GM12878 (cell line): ENCODE measurements at regions not wholly inside any gene's neighbourhood (a gene's known extent, or its start where the extent isn't known, plus 50 kb on each side); places are given as distances from the start of the nearest gene placed in this dataset.

Source experiments
- ATAC-seq: fragments of 200-7000 bp; cut with Tn5 transposase; 3 replicates; pipeline ENCODE4 v1.9.1; 2020; ENCODE audit warnings: mild to moderate bottlenecking, moderate library complexity
- BruUV-seq: library from RNA; stranded (reverse); fragments of 400-500 nt; replicated peaks from 2 replicates; lab custom pipeline; 2021; lab: Mats Ljungman, UMichigan
- CTCF ChIA-PET: fragments of 300-600 bp; sonication (Branson Sonifier 250); formaldehyde crosslinking; extraction: SDS; loops from one replicate; lab custom pipeline; 2021; ENCODE audit warnings: inconsistent platforms; lab: Yijun Ruan, JAX
- POLR2A ChIA-PET: fragments of 350-600 bp; formaldehyde crosslinking; extraction: SDS; loops from one replicate; lab custom pipeline; 2021; ENCODE audit warnings: inconsistent platforms; lab: Charles Lee
- RAD21 ChIA-PET: fragments of 300-600 bp; sonication (Branson Sonifier 250); formaldehyde crosslinking; loops from one replicate; lab custom pipeline; 2023; ENCODE audit warnings: antibody characterized with exemption; ENCODE audit not compliant: unreplicated experiment; lab: Charles Lee
- SMC1A ChIA-PET: fragments of 300-600 bp; sonication (Branson Sonifier 250); formaldehyde crosslinking; loops from one replicate; lab custom pipeline; 2023; ENCODE audit not compliant: unreplicated experiment, uncharacterized antibody; lab: Charles Lee
- DNase-seq: peaks from one replicate; pipeline ENCODE4 v3.0.0-alpha.2; 2011; ENCODE audit warnings: low read depth, low spot score
- FAIRE-seq: peaks from 3 replicates; lab custom pipeline; 2011; peaks lifted over from hg19 to GRCh38; lab: Jason Lieb, UNC
- H2AFZ ChIP-seq: 2 replicates; pipeline ENCODE4 v1.6.0; 2011; ENCODE audit warnings: low read depth, low read length, control low read depth; ENCODE audit not compliant: control insufficient read depth
- H3K27ac ChIP-seq: 2 replicates; pipeline ENCODE4 v1.5.1; 2011; ENCODE audit warnings: control low read depth; ENCODE audit not compliant: control insufficient read depth, insufficient read depth
- H3K27me3 ChIP-seq, 2 experiments: replicated peaks in 1 of 2; 2 replicates each; pipeline versions ENCODE4 v1.6.0 to v1.6.1; 2011; ENCODE audit warnings: low read length in 1 of 2; ENCODE audit not compliant: control insufficient read depth in 2 of 2, insufficient read depth in 2 of 2
- H3K36me3 ChIP-seq, 2 experiments: 2 replicates each; pipeline ENCODE4 v1.5.1; 2011; ENCODE audit warnings: low read length in 1 of 2; ENCODE audit not compliant: control insufficient read depth in 2 of 2, insufficient read depth in 2 of 2
- H3K4me1 ChIP-seq: 2 replicates; pipeline ENCODE4 v1.6.1; 2011; ENCODE audit warnings: mild to moderate bottlenecking, low read length, moderate library complexity, mixed read lengths; ENCODE audit not compliant: control insufficient read depth, insufficient read depth
- H3K4me2 ChIP-seq: 2 replicates; pipeline ENCODE4 v1.6.0; 2011; ENCODE audit warnings: control low read depth; ENCODE audit not compliant: control insufficient read depth, insufficient read depth
- H3K4me3 ChIP-seq: fragments of 200-600 bp; sonication (generic); 2 replicates; pipeline ENCODE4 v1.5.1; 2016
- H3K79me2 ChIP-seq: 2 replicates; pipeline ENCODE4 v1.6.0; 2011; ENCODE audit warnings: low read length; ENCODE audit not compliant: control insufficient read depth, insufficient read depth
- H3K9ac ChIP-seq: 2 replicates; pipeline ENCODE4 v1.8.0; 2011; ENCODE audit warnings: low read length, control low read depth, mixed read lengths; ENCODE audit not compliant: control insufficient read depth, insufficient read depth
- H3K9me3 ChIP-seq: replicated peaks from 3 replicates; pipeline ENCODE4 v1.5.1; 2011; ENCODE audit warnings: mild to moderate bottlenecking, low read length; ENCODE audit not compliant: control insufficient read depth, insufficient read depth
- H4K20me1 ChIP-seq: 2 replicates; pipeline ENCODE4 v1.6.0; 2011; ENCODE audit not compliant: control insufficient read depth, insufficient read depth
- CREB1 ChIP-seq: IDR thresholded peaks from 2 replicates; pipeline ENCODE4 v1.6.1; 2012; ENCODE audit warnings: low read depth, mild to moderate bottlenecking, inconsistent platforms
- STAT3 ChIP-seq: IDR thresholded peaks from 2 replicates; pipeline ENCODE4 v1.6.1; 2011; ENCODE audit warnings: low read depth, low read length, improper control_type of control experiment
- TARDBP ChIP-seq: IDR thresholded peaks from 2 replicates; pipeline ENCODE4 v1.6.1; 2016; ENCODE audit warnings: borderline replicate concordance
- WGBS: methylation state at CpG from one replicate; pipeline ENCODE4 v1.1.6; 2016; ENCODE audit warnings: low lambda C conversion rate; ENCODE audit not compliant: insufficient replicate concordance, insufficient coverage; ENCODE audit errors: missing lambda C conversion rate; 5-methylcytosine and 5-hydroxymethylcytosine counted together
- in situ Hi-C: fragments of 300-500 bp; cut with MboI; formaldehyde crosslinking; loops from 9 replicates; pipeline ENCODE4 v1.14.3; 2018; ENCODE audit warnings: mixed read lengths
- intact Hi-C: fragments of 100-400 bp; cut with micrococcal nuclease; formaldehyde crosslinking; loops from one replicate; pipeline ENCODE4 v1.14.2; 2022; ENCODE audit not compliant: unreplicated experiment
- TF ChIP-seq, protein P1 (sequence below): fragments of 450-650 bp; IDR thresholded peaks from 2 replicates; pipeline ENCODE4 v1.6.1; 2017; ENCODE audit warnings: low read depth, mild to moderate bottlenecking, moderate library complexity
- TF ChIP-seq, protein P2 (sequence below): fragments of 450-650 bp; IDR thresholded peaks from 2 replicates; pipeline ENCODE4 v1.6.1; 2017; ENCODE audit warnings: borderline replicate concordance
- TF ChIP-seq, protein P3 (sequence below): fragments of 450-650 bp; IDR thresholded peaks from 2 replicates; pipeline ENCODE4 v1.6.1; 2016; ENCODE audit warnings: mild to moderate bottlenecking
- TF ChIP-seq, protein P4 (sequence below): fragments of 450-650 bp; IDR thresholded peaks from 2 replicates; pipeline ENCODE4 v1.6.1; 2014; ENCODE audit warnings: mild to moderate bottlenecking
- TF ChIP-seq, protein P5 (sequence below): fragments of 150-350 bp; IDR thresholded peaks from 2 replicates; pipeline ENCODE4 v1.6.1; 2014; ENCODE audit warnings: mild to moderate bottlenecking, low read depth, low read length
- TF ChIP-seq, protein P6 (sequence below): IDR thresholded peaks from 2 replicates; pipeline ENCODE4 v1.6.1; 2011; ENCODE audit warnings: borderline replicate concordance, low read depth, mild to moderate bottlenecking, moderate library complexity, low read length; ENCODE audit not compliant: insufficient read depth, poor library complexity, severe bottlenecking

DNA sequence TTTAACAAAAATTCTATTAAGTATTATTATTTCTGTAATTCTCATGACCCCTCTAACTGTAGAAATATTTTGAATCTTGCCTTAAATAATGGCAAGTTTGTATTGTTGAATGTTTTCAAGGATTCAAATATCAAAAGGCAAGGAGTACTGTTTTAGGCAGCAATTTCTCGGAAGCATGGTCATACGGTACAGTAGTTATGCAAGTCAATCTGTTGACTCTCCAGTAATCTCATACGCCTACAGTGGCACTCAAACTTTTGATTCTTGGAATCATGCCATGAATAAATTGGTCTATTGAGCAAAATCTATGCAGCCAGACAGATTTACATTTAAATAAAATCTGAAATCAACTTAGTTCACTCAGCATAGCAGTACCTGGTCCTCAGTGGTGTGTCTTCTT is 139.6 kb upstream of the FAM47C start (continued):
- TF ChIP-seq, protein P1, sequence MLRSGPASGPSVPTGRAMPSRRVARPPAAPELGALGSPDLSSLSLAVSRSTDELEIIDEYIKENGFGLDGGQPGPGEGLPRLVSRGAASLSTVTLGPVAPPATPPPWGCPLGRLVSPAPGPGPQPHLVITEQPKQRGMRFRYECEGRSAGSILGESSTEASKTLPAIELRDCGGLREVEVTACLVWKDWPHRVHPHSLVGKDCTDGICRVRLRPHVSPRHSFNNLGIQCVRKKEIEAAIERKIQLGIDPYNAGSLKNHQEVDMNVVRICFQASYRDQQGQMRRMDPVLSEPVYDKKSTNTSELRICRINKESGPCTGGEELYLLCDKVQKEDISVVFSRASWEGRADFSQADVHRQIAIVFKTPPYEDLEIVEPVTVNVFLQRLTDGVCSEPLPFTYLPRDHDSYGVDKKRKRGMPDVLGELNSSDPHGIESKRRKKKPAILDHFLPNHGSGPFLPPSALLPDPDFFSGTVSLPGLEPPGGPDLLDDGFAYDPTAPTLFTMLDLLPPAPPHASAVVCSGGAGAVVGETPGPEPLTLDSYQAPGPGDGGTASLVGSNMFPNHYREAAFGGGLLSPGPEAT: no peak
- TF ChIP-seq, protein P2, sequence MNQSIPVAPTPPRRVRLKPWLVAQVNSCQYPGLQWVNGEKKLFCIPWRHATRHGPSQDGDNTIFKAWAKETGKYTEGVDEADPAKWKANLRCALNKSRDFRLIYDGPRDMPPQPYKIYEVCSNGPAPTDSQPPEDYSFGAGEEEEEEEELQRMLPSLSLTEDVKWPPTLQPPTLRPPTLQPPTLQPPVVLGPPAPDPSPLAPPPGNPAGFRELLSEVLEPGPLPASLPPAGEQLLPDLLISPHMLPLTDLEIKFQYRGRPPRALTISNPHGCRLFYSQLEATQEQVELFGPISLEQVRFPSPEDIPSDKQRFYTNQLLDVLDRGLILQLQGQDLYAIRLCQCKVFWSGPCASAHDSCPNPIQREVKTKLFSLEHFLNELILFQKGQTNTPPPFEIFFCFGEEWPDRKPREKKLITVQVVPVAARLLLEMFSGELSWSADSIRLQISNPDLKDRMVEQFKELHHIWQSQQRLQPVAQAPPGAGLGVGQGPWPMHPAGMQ: no peak
- TF ChIP-seq, protein P3, sequence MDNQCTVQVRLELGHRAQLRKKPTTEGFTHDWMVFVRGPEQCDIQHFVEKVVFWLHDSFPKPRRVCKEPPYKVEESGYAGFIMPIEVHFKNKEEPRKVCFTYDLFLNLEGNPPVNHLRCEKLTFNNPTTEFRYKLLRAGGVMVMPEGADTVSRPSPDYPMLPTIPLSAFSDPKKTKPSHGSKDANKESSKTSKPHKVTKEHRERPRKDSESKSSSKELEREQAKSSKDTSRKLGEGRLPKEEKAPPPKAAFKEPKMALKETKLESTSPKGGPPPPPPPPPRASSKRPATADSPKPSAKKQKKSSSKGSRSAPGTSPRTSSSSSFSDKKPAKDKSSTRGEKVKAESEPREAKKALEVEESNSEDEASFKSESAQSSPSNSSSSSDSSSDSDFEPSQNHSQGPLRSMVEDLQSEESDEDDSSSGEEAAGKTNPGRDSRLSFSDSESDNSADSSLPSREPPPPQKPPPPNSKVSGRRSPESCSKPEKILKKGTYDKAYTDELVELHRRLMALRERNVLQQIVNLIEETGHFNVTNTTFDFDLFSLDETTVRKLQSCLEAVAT: no peak

DNA sequence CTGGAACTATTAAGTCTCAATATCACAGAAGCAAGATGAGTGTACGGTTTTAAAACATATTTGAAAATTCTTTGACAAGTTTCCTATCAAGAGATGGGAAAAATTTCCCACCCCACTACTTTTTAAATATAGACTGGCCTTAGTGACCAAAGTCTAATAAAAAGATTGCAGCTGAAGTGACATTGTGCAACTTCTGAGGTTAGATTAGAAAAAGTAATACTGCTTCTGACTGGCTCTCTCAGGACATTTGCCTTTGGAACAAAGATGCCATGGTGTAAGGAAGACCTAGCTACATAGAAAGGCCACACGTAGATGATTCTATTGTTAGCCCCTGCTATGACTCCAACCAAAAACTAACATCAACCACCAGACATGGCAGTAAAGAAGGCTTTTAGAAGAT is 138.7 kb upstream of the FAM47C start:
- in situ Hi-C loops: loop anchor here (25.0 kb wide), 1 partner anchor 1482 kb away; no protein-coding TSS in a partner anchor
- TF ChIP-seq, protein P4, sequence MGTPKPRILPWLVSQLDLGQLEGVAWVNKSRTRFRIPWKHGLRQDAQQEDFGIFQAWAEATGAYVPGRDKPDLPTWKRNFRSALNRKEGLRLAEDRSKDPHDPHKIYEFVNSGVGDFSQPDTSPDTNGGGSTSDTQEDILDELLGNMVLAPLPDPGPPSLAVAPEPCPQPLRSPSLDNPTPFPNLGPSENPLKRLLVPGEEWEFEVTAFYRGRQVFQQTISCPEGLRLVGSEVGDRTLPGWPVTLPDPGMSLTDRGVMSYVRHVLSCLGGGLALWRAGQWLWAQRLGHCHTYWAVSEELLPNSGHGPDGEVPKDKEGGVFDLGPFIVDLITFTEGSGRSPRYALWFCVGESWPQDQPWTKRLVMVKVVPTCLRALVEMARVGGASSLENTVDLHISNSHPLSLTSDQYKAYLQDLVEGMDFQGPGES: no peak
- TF ChIP-seq TARDBP (no peak), CREB1 (no peak), STAT3 (no peak)
- TF ChIP-seq, protein P5, sequence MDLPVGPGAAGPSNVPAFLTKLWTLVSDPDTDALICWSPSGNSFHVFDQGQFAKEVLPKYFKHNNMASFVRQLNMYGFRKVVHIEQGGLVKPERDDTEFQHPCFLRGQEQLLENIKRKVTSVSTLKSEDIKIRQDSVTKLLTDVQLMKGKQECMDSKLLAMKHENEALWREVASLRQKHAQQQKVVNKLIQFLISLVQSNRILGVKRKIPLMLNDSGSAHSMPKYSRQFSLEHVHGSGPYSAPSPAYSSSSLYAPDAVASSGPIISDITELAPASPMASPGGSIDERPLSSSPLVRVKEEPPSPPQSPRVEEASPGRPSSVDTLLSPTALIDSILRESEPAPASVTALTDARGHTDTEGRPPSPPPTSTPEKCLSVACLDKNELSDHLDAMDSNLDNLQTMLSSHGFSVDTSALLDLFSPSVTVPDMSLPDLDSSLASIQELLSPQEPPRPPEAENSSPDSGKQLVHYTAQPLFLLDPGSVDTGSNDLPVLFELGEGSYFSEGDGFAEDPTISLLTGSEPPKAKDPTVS: no peak
- TF ChIP-seq, protein P6, sequence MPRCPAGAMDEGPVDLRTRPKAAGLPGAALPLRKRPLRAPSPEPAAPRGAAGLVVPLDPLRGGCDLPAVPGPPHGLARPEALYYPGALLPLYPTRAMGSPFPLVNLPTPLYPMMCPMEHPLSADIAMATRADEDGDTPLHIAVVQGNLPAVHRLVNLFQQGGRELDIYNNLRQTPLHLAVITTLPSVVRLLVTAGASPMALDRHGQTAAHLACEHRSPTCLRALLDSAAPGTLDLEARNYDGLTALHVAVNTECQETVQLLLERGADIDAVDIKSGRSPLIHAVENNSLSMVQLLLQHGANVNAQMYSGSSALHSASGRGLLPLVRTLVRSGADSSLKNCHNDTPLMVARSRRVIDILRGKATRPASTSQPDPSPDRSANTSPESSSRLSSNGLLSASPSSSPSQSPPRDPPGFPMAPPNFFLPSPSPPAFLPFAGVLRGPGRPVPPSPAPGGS: no peak

More for the DNA sequence above, 138.7 kb upstream of the FAM47C start:
- RAD21 ChIA-PET: no interaction called here
- ATAC-seq: no peak
- Histone ChIP-seq H3K79me2 (no peaks in the 10 kb centered on the region), H3K9me3 (no peaks in the 10 kb centered on the region), H2AFZ (no peak overlapping the region), H3K27me3 (no peaks in the 10 kb centered on the region), H3K36me3 (no peaks in the 10 kb centered on the region), H3K27ac (no peak overlapping the region), H4K20me1 (no peaks in the 10 kb centered on the region), H3K4me2 (no peak overlapping the region), H3K4me3 (no peak overlapping the region), H3K4me1 (no peaks in the 10 kb centered on the region), H3K9ac (no peak overlapping the region)
- SMC1A ChIA-PET: no interaction called here
- no TSS peak for BruUV-seq
- intact Hi-C loops: loop anchor here (5.0 to 10.0 kb wide), 2 partner anchors 1487 to 1975 kb away; no protein-coding TSS in a partner anchor
- DNase-seq: no peak
- CTCF ChIA-PET: no interaction called here
- WGBS: 3% methylated on average over 2 of the region's 2 CpGs
- POLR2A ChIA-PET: no interaction called here
- no peak for FAIRE-seq
